Heart left ventricle (tissue), 13 donors: ENCODE measurements at regions not wholly inside any gene's neighbourhood (a gene's known extent, or its start where the extent isn't known, plus 50 kb on each side); places are given as distances from the start of the nearest gene placed in this dataset.

Experiments
- POLR2A ChIP-seq, 2 donors: fragments of 450-650 bp; IDR thresholded peaks; one replicate each; pipeline ENCODE4 v1.6.1; 2017; ENCODE audit warnings: antibody characterized with exemption in 2 of 2, mild to moderate bottlenecking in 2 of 2, moderate library complexity in 2 of 2
- TF ChIP-seq, protein P1 (sequence below), 12 donors: fragments of 200-600 bp; sonication (generic) in 4 of 12; IDR thresholded peaks; one replicate each; pipeline versions ENCODE4 v1.5.0 to v1.8.0; 2018 to 2022; ENCODE audit warnings: antibody characterized with exemption in 12 of 12, mild to moderate bottlenecking in 5 of 12
- donor health status: ischemic (EF 13 %, LVEDD 7.1; RV severe dilation, severe dysfunction).
- donor health status: DM: no; HTN: yes; CAD: no.
- donor health status: DM: no; HTN: no; CAD: no.
- donor health status: ischemic (EF 25% LVEDD 6.9; RV normal size, moderate dysfunction).
- donor health status: ischemic (EF 25% LVEDD 5.7; RV mildly dilated, moderate dysfunction).
- donor health status: ischemic (EF 35%, LVEDD 5.7; RV mildly dilated, moderate dysfunction).
- donor health status: nonischemic (EF 11% LVEDD 7.7; RV severe dilation, severe dysfunction).
- donor health status: DM: yes; HTN: yes; CAD: no.
- donor health status: PGD.
- donor health status: ischemic (EF 29% LVEDD 5.4; RV normal size, mild dysfunction).
- donor health status: nonischemic (EF 23%, LVEDD 6.1; RV moderate dilation, normal function).

DNA sequence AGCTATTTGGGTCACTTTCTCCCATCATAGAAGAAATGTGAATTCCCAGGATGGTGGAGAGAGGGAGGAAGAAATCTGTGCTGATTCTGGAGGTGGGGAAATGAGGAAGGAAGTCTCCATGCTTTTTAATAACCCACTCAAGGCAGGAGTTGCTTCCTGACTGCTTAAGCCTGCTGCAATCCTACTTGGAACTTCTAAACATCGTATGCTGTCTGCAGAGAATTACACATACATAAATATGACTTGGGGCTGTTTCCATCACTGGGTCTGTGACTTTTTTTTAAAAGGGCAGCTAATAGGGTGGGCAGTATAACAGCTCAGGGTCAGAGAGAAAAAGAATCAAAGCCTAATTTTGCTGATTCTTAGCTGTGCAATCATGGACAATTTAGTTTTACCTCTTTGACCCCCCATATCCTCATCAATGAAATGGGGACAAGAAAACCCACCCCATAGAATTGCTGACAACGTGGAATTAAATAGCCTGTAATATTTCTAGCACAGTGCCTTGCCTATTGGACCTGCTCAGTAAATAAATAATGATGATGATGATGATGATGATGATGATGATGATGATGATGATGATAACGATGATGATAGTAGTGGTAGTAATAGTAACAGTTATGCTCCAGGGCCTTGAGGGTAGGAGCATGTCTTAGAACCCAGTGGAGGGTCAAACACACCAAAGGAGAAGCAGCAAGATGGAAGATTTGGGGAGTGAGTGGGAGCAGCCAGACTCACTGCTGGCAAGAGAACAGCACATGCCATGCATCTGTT lies 166.7 kb upstream of the LRFN2 start:
- TF ChIP-seq, protein P1, sequence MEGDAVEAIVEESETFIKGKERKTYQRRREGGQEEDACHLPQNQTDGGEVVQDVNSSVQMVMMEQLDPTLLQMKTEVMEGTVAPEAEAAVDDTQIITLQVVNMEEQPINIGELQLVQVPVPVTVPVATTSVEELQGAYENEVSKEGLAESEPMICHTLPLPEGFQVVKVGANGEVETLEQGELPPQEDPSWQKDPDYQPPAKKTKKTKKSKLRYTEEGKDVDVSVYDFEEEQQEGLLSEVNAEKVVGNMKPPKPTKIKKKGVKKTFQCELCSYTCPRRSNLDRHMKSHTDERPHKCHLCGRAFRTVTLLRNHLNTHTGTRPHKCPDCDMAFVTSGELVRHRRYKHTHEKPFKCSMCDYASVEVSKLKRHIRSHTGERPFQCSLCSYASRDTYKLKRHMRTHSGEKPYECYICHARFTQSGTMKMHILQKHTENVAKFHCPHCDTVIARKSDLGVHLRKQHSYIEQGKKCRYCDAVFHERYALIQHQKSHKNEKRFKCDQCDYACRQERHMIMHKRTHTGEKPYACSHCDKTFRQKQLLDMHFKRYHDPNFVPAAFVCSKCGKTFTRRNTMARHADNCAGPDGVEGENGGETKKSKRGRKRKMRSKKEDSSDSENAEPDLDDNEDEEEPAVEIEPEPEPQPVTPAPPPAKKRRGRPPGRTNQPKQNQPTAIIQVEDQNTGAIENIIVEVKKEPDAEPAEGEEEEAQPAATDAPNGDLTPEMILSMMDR (IDR thresholded peaks at IDR 0.05) = no peak
- no peak for TF ChIP-seq POLR2A (IDR thresholded peaks at IDR 0.05)
